NCI-H774 (cell line): ENCODE measurements at regions not wholly inside any gene's neighbourhood (a gene's known extent, or its start where the extent isn't known, plus 50 kb on each side); places are given as distances from the start of the nearest gene placed in this dataset.
"Not testable (repeated sequence)": the region's sequence is repeated elsewhere in the genome, so short reads cannot be mapped to it uniquely, and the experiment has no call there.

ENCODE experiments used
- DNase-seq: peaks from one replicate; lab custom pipeline; 2025; lab: John Stamatoyannopoulos, UW

- no peak for DNase-seq
Measured at GRCh38 chr13:97520061-97520460, 86.1 kb downstream of the RAP2A start.

- no peak for DNase-seq
Measured at GRCh38 chr13:97520866-97521265, 86.9 kb downstream of the RAP2A start.

- no peak for DNase-seq
Measured at GRCh38 chr13:97521726-97522125, 87.8 kb downstream of the RAP2A start.

- no peak for DNase-seq
Measured at GRCh38 chr13:97522243-97522642, 88.3 kb downstream of the RAP2A start.

GRCh38 chr13:97526556-97526955 is 92.6 kb downstream of the RAP2A start:
- DNase-seq = no peak

- DNase-seq = no peak
Measured at GRCh38 chr13:97528518-97528917, 94.5 kb downstream of the RAP2A start.

GRCh38 chr13:97534540-97534939 is 100.6 kb downstream of the RAP2A start:
- DNase-seq = no peak

- no peak for DNase-seq
Measured at GRCh38 chr13:97535614-97536013, 101.6 kb downstream of the RAP2A start.

- DNase-seq = no peak
Measured at GRCh38 chr13:97537110-97537509, 103.1 kb downstream of the RAP2A start.

- DNase-seq = no peak
Measured at GRCh38 chr13:97538203-97538602, 104.2 kb downstream of the RAP2A start.

GRCh38 chr13:97539651-97540610 is 106.0 kb downstream of the RAP2A start:
- DNase-seq = no peak

- no peak for DNase-seq
Measured at GRCh38 chr13:97540696-97541095, 106.7 kb downstream of the RAP2A start.

- DNase-seq = no peak
Measured at GRCh38 chr13:97542102-97542685, 108.2 kb downstream of the RAP2A start.

- no peak for DNase-seq
Measured at GRCh38 chr13:97544031-97544765, 110.2 kb downstream of the RAP2A start.

GRCh38 chr13:97544971-97545499 is 111.1 kb downstream of the RAP2A start:
- DNase-seq = not testable (repeated sequence)

- no peak for DNase-seq
Measured at GRCh38 chr13:97548138-97548537, 114.2 kb downstream of the RAP2A start.

GRCh38 chr13:97548711-97549110 is 114.7 kb downstream of the RAP2A start:
- DNase-seq = no peak

- DNase-seq = no peak
Measured at GRCh38 chr13:97549201-97549600, 115.2 kb downstream of the RAP2A start.

GRCh38 chr13:97554496-97554895 is 120.5 kb downstream of the RAP2A start:
- DNase-seq = no peak

GRCh38 chr13:97555034-97555433 is 121.1 kb downstream of the RAP2A start:
- DNase-seq = no peak

- DNase-seq = no peak
Measured at GRCh38 chr13:97559030-97559429, 125.1 kb downstream of the RAP2A start.

- DNase-seq = no peak
Measured at GRCh38 chr13:97559981-97560380, 126.0 kb downstream of the RAP2A start.
